K562 (cell line): ENCODE measurements at regions not wholly inside any gene's neighbourhood (a gene's known extent, or its start where the extent isn't known, plus 50 kb on each side); places are given as distances from the start of the nearest gene placed in this dataset.

Experiments used
- ATAC-seq: fragments of 200-7000 bp; cut with Tn5 transposase; 3 replicates; pipeline ENCODE4 v1.9.1; 2020; ENCODE audit warnings: moderate library complexity
- BruUV-seq: library from RNA; stranded (reverse); fragments of 400-500 nt; replicated peaks from 2 replicates; lab custom pipeline; 2021; lab: Mats Ljungman, UMichigan
- CTCF ChIA-PET: fragments of 300-600 bp; formaldehyde crosslinking; extraction: SDS; loops from one replicate; lab custom pipeline; 2021; ENCODE audit warnings: low intra/inter-chr PET ratio; lab: Yijun Ruan, JAX
- POLR2A ChIA-PET: fragments of 300-600, 350-650 bp; sonication (Branson Sonifier 250); formaldehyde crosslinking; extraction: SDS; loops from one replicate; lab custom pipeline; 2021; ENCODE audit warnings: antibody characterized with exemption, inconsistent platforms; lab: Yijun Ruan, JAX
- DNase-seq, 4 experiments: peaks; one replicate each; pipeline versions ENCODE4 v3.0.0 to v3.0.0-alpha.2; 2011 to 2018; ENCODE audit warnings: low spot score in 3 of 4, mixed read lengths in 3 of 4; ENCODE audit errors: extremely low read depth in 1 of 4
- FAIRE-seq: peaks from 2 replicates; lab custom pipeline; 2011; peaks lifted over from hg19 to GRCh38; lab: Jason Lieb, UNC
- H2AFZ ChIP-seq: 2 replicates; pipeline ENCODE4 v1.6.0; 2011; ENCODE audit warnings: low read depth, low read length, control low read depth, inconsistent platforms
- H3K27ac ChIP-seq: fragments of 200-600 bp; 3 replicates; pipeline ENCODE4 v1.8.0; 2011; ENCODE audit warnings: low read depth, mild to moderate bottlenecking, control low read depth, inconsistent platforms, low read length, moderate library complexity, mixed read lengths; ENCODE audit errors: extremely low read depth
- H3K27me3 ChIP-seq, 2 experiments: fragments of 300-600 bp in 1 of 2; 2 replicates in 1 of 2; 3 replicates in 1 of 2; pipeline versions ENCODE4 v1.6.0 to v1.8.0; 2011; ENCODE audit warnings: inconsistent platforms in 2 of 2, low read length in 2 of 2, mild to moderate bottlenecking in 1 of 2, mixed read lengths in 1 of 2, moderate library complexity in 1 of 2; ENCODE audit not compliant: control insufficient read depth in 2 of 2, insufficient read depth in 2 of 2
- H3K36me3 ChIP-seq: fragments of 300-600 bp; 3 replicates; pipeline ENCODE4 v1.8.0; 2011; ENCODE audit warnings: mild to moderate bottlenecking, low read length, inconsistent platforms; ENCODE audit not compliant: control insufficient read depth, insufficient read depth
- H3K4me1 ChIP-seq, 2 experiments: fragments of 200-600 bp in 1 of 2; replicated peaks in 1 of 2; 2 replicates in 1 of 2; 3 replicates in 1 of 2; pipeline versions ENCODE4 v1.5.1 to v1.8.0; 2011; ENCODE audit warnings: inconsistent platforms in 2 of 2, low read length in 2 of 2, mild to moderate bottlenecking in 1 of 2, mixed read lengths in 1 of 2, moderate library complexity in 1 of 2; ENCODE audit not compliant: control insufficient read depth in 2 of 2, insufficient read depth in 2 of 2
- H3K4me2 ChIP-seq: 2 replicates; pipeline ENCODE4 v1.6.1; 2011; ENCODE audit warnings: low read length, control low read depth, inconsistent platforms, mixed read lengths; ENCODE audit not compliant: insufficient read depth
- H3K4me3 ChIP-seq: fragments of 200-600 bp; sonication (generic), shearing (Covaris generic); 2 replicates; pipeline ENCODE4 v1.5.1; 2016; ENCODE audit warnings: control low read depth, inconsistent platforms
- H3K79me2 ChIP-seq: fragments of 200-600 bp; 3 replicates; pipeline ENCODE4 v1.8.0; 2011; ENCODE audit warnings: low read length, inconsistent platforms; ENCODE audit not compliant: control insufficient read depth, insufficient read depth
- H3K9ac ChIP-seq, 2 experiments: 2 replicates each; pipeline versions ENCODE4 v1.6.0 to v1.6.1; 2011; ENCODE audit warnings: low read depth in 2 of 2, low read length in 2 of 2, control low read depth in 1 of 2, inconsistent platforms in 1 of 2, mild to moderate bottlenecking in 1 of 2, mixed read lengths in 1 of 2; ENCODE audit not compliant: insufficient read depth in 1 of 2
- H3K9me1 ChIP-seq: one replicate; pipeline ENCODE4 v1.6.0; 2011; ENCODE audit warnings: inconsistent platforms, mild to moderate bottlenecking, low read length, moderate library complexity; ENCODE audit not compliant: control insufficient read depth, insufficient read depth
- H3K9me3 ChIP-seq: replicated peaks from 2 replicates; pipeline ENCODE4 v1.5.1; 2011; ENCODE audit warnings: low read depth, low read length, inconsistent platforms; ENCODE audit not compliant: control insufficient read depth, insufficient read depth
- H4K20me1 ChIP-seq: replicated peaks from 2 replicates; pipeline ENCODE4 v1.6.1; 2011; ENCODE audit warnings: low read length, inconsistent platforms, mixed read lengths; ENCODE audit not compliant: control insufficient read depth, insufficient read depth
- CBX2 ChIP-seq: fragments of 200-600 bp; sonication (generic); IDR thresholded peaks from one replicate; pipeline ENCODE4 v1.6.1; 2012; ENCODE audit warnings: mild to moderate bottlenecking, low read length, inconsistent platforms; ENCODE audit not compliant: insufficient read depth, poor library complexity, severe bottlenecking
- HINFP ChIP-seq: fragments of 450-650 bp; conservative IDR thresholded peaks from 2 replicates; pipeline ENCODE4 v1.6.1; 2016; ENCODE audit warnings: missing genetic modification characterization, low read depth, mild to moderate bottlenecking, control low read depth, missing compliant biosample characterization
- NCOA4 ChIP-seq: fragments of 450-650 bp; IDR thresholded peaks from 2 replicates; pipeline ENCODE4 v1.6.1; 2018; ENCODE audit warnings: mild to moderate bottlenecking; ENCODE audit not compliant: partially characterized antibody
- RNF2 ChIP-seq: sonication (generic); IDR thresholded peaks from 2 replicates; pipeline ENCODE4 v1.6.1; 2016
- SMAD2 ChIP-seq: fragments of 150-350 bp; IDR thresholded peaks from 2 replicates; pipeline ENCODE4 v1.6.1; 2014; ENCODE audit warnings: low read depth, mild to moderate bottlenecking, low read length
- ZKSCAN3 ChIP-seq: fragments of 250-450 bp; sonication (Bioruptor Pico); IDR thresholded peaks from 2 replicates; pipeline ENCODE4 v1.4.0; 2020
- ZNF133 ChIP-seq: fragments of 250-450 bp; sonication (Bioruptor Pico); IDR thresholded peaks from 2 replicates; pipeline ENCODE4 v1.4.0; 2020; ENCODE audit warnings: mild to moderate bottlenecking
- ZNF184 ChIP-seq: sonication (generic); formaldehyde crosslinking; IDR thresholded peaks from 2 replicates; pipeline ENCODE4 v1.5.0; 2020; ENCODE audit warnings: missing genetic modification reagents
- ZNF217 ChIP-seq: sonication (generic); formaldehyde crosslinking; IDR thresholded peaks from 2 replicates; pipeline ENCODE4 v1.8.0; 2022; ENCODE audit warnings: mild to moderate bottlenecking, missing genetic modification reagents
- ZNF347 ChIP-seq: fragments of 450-650 bp; formaldehyde crosslinking; IDR thresholded peaks from 2 replicates; pipeline ENCODE4 v1.4.0; 2020; ENCODE audit warnings: low read depth, mild to moderate bottlenecking, moderate library complexity
- ZNF76 ChIP-seq: fragments of 250-450 bp; sonication (Bioruptor Pico); IDR thresholded peaks from 2 replicates; pipeline ENCODE4 v1.4.0; 2020; ENCODE audit warnings: mild to moderate bottlenecking, moderate library complexity, borderline replicate concordance
- ZZZ3 ChIP-seq: fragments of 450-650 bp; IDR thresholded peaks from 2 replicates; pipeline ENCODE4 v1.6.1; 2016; ENCODE audit warnings: antibody characterized with exemption, mild to moderate bottlenecking, moderate library complexity
- WGBS: fragments of 100-300 bp; shearing (Covaris generic); methylation state at CpG from one replicate; pipeline ENCODE4 v1.1.6; 2016; ENCODE audit warnings: low coverage, mixed read lengths; ENCODE audit not compliant: insufficient coverage; ENCODE audit errors: missing lambda C conversion rate; 5-methylcytosine and 5-hydroxymethylcytosine counted together
- in situ Hi-C: fragments of 300-500 bp; cut with MboI; formaldehyde crosslinking; loops from 4 replicates; pipeline ENCODE4 v1.15.0; 2018; ENCODE audit warnings: inconsistent platforms, mixed read lengths
- intact Hi-C: fragments of 100-400 bp; cut with micrococcal nuclease; formaldehyde crosslinking; loops from 2 replicates; pipeline ENCODE4 v1.14.2; 2022
- TF ChIP-seq, protein P1 (sequence below), 2 experiments: fragments of 450-650 bp in 1 of 2; sonication (generic) in 1 of 2; formaldehyde crosslinking in 1 of 2; IDR thresholded peaks in 1 of 2; conservative IDR thresholded peaks in 1 of 2; 2 replicates each; pipeline versions ENCODE4 v1.6.1 to v1.8.1; 2016 to 2023; ENCODE audit warnings: mild to moderate bottlenecking in 2 of 2, moderate library complexity in 2 of 2, inconsistent platforms in 1 of 2, missing genetic modification reagents in 1 of 2
- TF ChIP-seq, protein P2 (sequence below): fragments of 250-450 bp; sonication (Bioruptor Pico); IDR thresholded peaks from 2 replicates; pipeline ENCODE4 v1.8.0; 2021; ENCODE audit warnings: mild to moderate bottlenecking, moderate library complexity

DNA sequence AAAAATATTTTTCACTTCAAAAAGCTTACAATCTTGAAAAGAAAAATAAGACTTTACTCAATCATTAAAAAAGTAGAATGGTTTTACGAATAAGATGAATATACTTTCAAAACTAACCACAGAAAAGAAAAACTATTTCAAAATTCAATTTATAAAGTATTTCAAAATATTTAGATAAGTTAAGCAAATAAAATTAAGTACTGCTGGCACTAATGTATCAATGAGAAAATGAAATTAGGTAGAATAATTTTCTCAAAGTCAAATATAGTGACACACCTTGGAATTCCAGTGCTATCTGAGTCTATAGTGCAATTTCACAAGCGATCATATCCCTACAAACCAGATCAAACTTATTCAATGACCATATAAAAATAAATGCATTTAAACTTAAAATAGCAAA lies 109.8 kb upstream of the SEMA3A start:
- Histone ChIP-seq H3K36me3 (no peaks in the 10 kb centered on the region), H3K4me2 (no peak overlapping the region), H3K4me1 (no peaks in the 10 kb centered on the region), H3K9me3 (no peaks in the 10 kb centered on the region), H3K27me3 (no peaks in the 10 kb centered on the region), H3K9ac (no peak overlapping the region), H3K9me1 (no peaks in the 10 kb centered on the region), H3K79me2 (no peaks in the 10 kb centered on the region), H2AFZ (no peak overlapping the region), H3K27ac (no peak overlapping the region), H4K20me1 (no peaks in the 10 kb centered on the region), H3K4me3 (no peak overlapping the region)
- ChIA-PET POLR2A (no interaction called here), CTCF (no interaction called here)
- ATAC-seq (no peak), FAIRE-seq (no peak), DNase-seq (no peak)
- intact Hi-C loops, result no loop called here
- in situ Hi-C loops, result no loop called here
- TF ChIP-seq, protein P1, sequence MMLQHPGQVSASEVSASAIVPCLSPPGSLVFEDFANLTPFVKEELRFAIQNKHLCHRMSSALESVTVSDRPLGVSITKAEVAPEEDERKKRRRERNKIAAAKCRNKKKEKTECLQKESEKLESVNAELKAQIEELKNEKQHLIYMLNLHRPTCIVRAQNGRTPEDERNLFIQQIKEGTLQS (IDR thresholded peaks at IDR 0.05), result no peak
- TF ChIP-seq, protein P1 (CRISPR knock-in tag; conservative IDR thresholded peaks at IDR 0.05), result no peak
- TF ChIP-seq ZNF133 (CRISPR knock-in tag) (no peak), ZNF184 (CRISPR knock-in tag) (no peak), ZNF347 (CRISPR knock-in tag) (no peak), ZNF217 (no peak), ZKSCAN3 (no peak), NCOA4 (no peak), HINFP (tag) (no peak), ZNF76 (CRISPR knock-in tag) (no peak), ZZZ3 (no peak), SMAD2 (no peak), CBX2 (no peak), RNF2 (no peak)
- TF ChIP-seq, protein P2, sequence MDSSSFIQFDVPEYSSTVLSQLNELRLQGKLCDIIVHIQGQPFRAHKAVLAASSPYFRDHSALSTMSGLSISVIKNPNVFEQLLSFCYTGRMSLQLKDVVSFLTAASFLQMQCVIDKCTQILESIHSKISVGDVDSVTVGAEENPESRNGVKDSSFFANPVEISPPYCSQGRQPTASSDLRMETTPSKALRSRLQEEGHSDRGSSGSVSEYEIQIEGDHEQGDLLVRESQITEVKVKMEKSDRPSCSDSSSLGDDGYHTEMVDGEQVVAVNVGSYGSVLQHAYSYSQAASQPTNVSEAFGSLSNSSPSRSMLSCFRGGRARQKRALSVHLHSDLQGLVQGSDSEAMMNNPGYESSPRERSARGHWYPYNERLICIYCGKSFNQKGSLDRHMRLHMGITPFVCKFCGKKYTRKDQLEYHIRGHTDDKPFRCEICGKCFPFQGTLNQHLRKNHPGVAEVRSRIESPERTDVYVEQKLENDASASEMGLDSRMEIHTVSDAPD, result no peak
- TF ChIP-seq, all 486 proteins: peak for 0
- 2% methylated on average over 2 of the region's 2 CpGs for WGBS
- BruUV-seq, result no TSS peak
